GM12878 (cell line): ENCODE measurements at regions not wholly inside any gene's neighbourhood (a gene's known extent, or its start where the extent isn't known, plus 50 kb on each side); places are given as distances from the start of the nearest gene placed in this dataset.

ENCODE experiments used
- ATAC-seq: fragments of 200-7000 bp; cut with Tn5 transposase; 3 replicates; pipeline ENCODE4 v1.9.1; 2020; ENCODE audit warnings: mild to moderate bottlenecking, moderate library complexity
- BruUV-seq: library from RNA; stranded (reverse); fragments of 400-500 nt; replicated peaks from 2 replicates; lab custom pipeline; 2021; lab: Mats Ljungman, UMichigan
- CTCF ChIA-PET: fragments of 300-600 bp; sonication (Branson Sonifier 250); formaldehyde crosslinking; extraction: SDS; loops from one replicate; lab custom pipeline; 2021; ENCODE audit warnings: inconsistent platforms; lab: Yijun Ruan, JAX
- POLR2A ChIA-PET: fragments of 350-600 bp; formaldehyde crosslinking; extraction: SDS; loops from one replicate; lab custom pipeline; 2021; ENCODE audit warnings: inconsistent platforms; lab: Charles Lee
- RAD21 ChIA-PET: fragments of 300-600 bp; sonication (Branson Sonifier 250); formaldehyde crosslinking; loops from one replicate; lab custom pipeline; 2023; ENCODE audit warnings: antibody characterized with exemption; ENCODE audit not compliant: unreplicated experiment; lab: Charles Lee
- SMC1A ChIA-PET: fragments of 300-600 bp; sonication (Branson Sonifier 250); formaldehyde crosslinking; loops from one replicate; lab custom pipeline; 2023; ENCODE audit not compliant: unreplicated experiment, uncharacterized antibody; lab: Charles Lee
- DNase-seq: peaks from one replicate; pipeline ENCODE4 v3.0.0-alpha.2; 2011; ENCODE audit warnings: low read depth, low spot score
- FAIRE-seq: peaks from 3 replicates; lab custom pipeline; 2011; peaks lifted over from hg19 to GRCh38; lab: Jason Lieb, UNC
- H2AFZ ChIP-seq: 2 replicates; pipeline ENCODE4 v1.6.0; 2011; ENCODE audit warnings: low read depth, low read length, control low read depth; ENCODE audit not compliant: control insufficient read depth
- H3K27ac ChIP-seq: 2 replicates; pipeline ENCODE4 v1.5.1; 2011; ENCODE audit warnings: control low read depth; ENCODE audit not compliant: control insufficient read depth, insufficient read depth
- H3K27me3 ChIP-seq, 2 experiments: replicated peaks in 1 of 2; 2 replicates each; pipeline versions ENCODE4 v1.6.0 to v1.6.1; 2011; ENCODE audit warnings: low read length in 1 of 2; ENCODE audit not compliant: control insufficient read depth in 2 of 2, insufficient read depth in 2 of 2
- H3K36me3 ChIP-seq, 2 experiments: 2 replicates each; pipeline ENCODE4 v1.5.1; 2011; ENCODE audit warnings: low read length in 1 of 2; ENCODE audit not compliant: control insufficient read depth in 2 of 2, insufficient read depth in 2 of 2
- H3K4me1 ChIP-seq: 2 replicates; pipeline ENCODE4 v1.6.1; 2011; ENCODE audit warnings: mild to moderate bottlenecking, low read length, moderate library complexity, mixed read lengths; ENCODE audit not compliant: control insufficient read depth, insufficient read depth
- H3K4me2 ChIP-seq: 2 replicates; pipeline ENCODE4 v1.6.0; 2011; ENCODE audit warnings: control low read depth; ENCODE audit not compliant: control insufficient read depth, insufficient read depth
- H3K4me3 ChIP-seq: fragments of 200-600 bp; sonication (generic); 2 replicates; pipeline ENCODE4 v1.5.1; 2016
- H3K79me2 ChIP-seq: 2 replicates; pipeline ENCODE4 v1.6.0; 2011; ENCODE audit warnings: low read length; ENCODE audit not compliant: control insufficient read depth, insufficient read depth
- H3K9ac ChIP-seq: 2 replicates; pipeline ENCODE4 v1.8.0; 2011; ENCODE audit warnings: low read length, control low read depth, mixed read lengths; ENCODE audit not compliant: control insufficient read depth, insufficient read depth
- H3K9me3 ChIP-seq: replicated peaks from 3 replicates; pipeline ENCODE4 v1.5.1; 2011; ENCODE audit warnings: mild to moderate bottlenecking, low read length; ENCODE audit not compliant: control insufficient read depth, insufficient read depth
- H4K20me1 ChIP-seq: 2 replicates; pipeline ENCODE4 v1.6.0; 2011; ENCODE audit not compliant: control insufficient read depth, insufficient read depth
- ASH2L ChIP-seq: fragments of 300-600, 200-600 bp; sonication (generic); IDR thresholded peaks from 2 replicates; pipeline ENCODE4 v1.6.1; 2017; ENCODE audit warnings: low read depth, mild to moderate bottlenecking, borderline replicate concordance
- ATF7 ChIP-seq: fragments of 450-650 bp; IDR thresholded peaks from 2 replicates; pipeline ENCODE4 v1.6.1; 2016; ENCODE audit warnings: low read depth, mild to moderate bottlenecking
- BCLAF1 ChIP-seq: fragments of 450-650 bp; IDR thresholded peaks from 2 replicates; pipeline ENCODE4 v1.6.1; 2017; ENCODE audit warnings: antibody characterized with exemption, mild to moderate bottlenecking, moderate library complexity
- CHD1 ChIP-seq: IDR thresholded peaks from 2 replicates; pipeline ENCODE4 v1.6.1; 2012; ENCODE audit warnings: low read depth, low read length, improper control_type of control experiment
- E2F8 ChIP-seq: fragments of 450-650 bp; IDR thresholded peaks from 2 replicates; pipeline ENCODE4 v1.6.1; 2018; ENCODE audit warnings: mild to moderate bottlenecking, low read depth, moderate library complexity; ENCODE audit not compliant: partially characterized antibody
- IKZF1 ChIP-seq: fragments of 450-650 bp; conservative IDR thresholded peaks from 2 replicates; pipeline ENCODE4 v1.6.1; 2017; ENCODE audit warnings: antibody characterized with exemption, mild to moderate bottlenecking
- MEF2A ChIP-seq: IDR thresholded peaks from 2 replicates; pipeline ENCODE4 v1.6.1; 2011; ENCODE audit warnings: low read depth, mild to moderate bottlenecking, low read length, moderate library complexity; ENCODE audit not compliant: insufficient read depth
- STAT3 ChIP-seq: IDR thresholded peaks from 2 replicates; pipeline ENCODE4 v1.6.1; 2011; ENCODE audit warnings: low read depth, low read length, improper control_type of control experiment
- ZSCAN29 ChIP-seq: fragments of 450-650 bp; IDR thresholded peaks from 2 replicates; pipeline ENCODE4 v1.6.1; 2017; ENCODE audit warnings: mild to moderate bottlenecking, moderate library complexity
- WGBS: methylation state at CpG from one replicate; pipeline ENCODE4 v1.1.6; 2016; ENCODE audit warnings: low lambda C conversion rate; ENCODE audit not compliant: insufficient replicate concordance, insufficient coverage; ENCODE audit errors: missing lambda C conversion rate; 5-methylcytosine and 5-hydroxymethylcytosine counted together
- in situ Hi-C: fragments of 300-500 bp; cut with MboI; formaldehyde crosslinking; loops from 9 replicates; pipeline ENCODE4 v1.14.3; 2018; ENCODE audit warnings: mixed read lengths
- intact Hi-C: fragments of 100-400 bp; cut with micrococcal nuclease; formaldehyde crosslinking; loops from one replicate; pipeline ENCODE4 v1.14.2; 2022; ENCODE audit not compliant: unreplicated experiment

- ATAC-seq (no peak), FAIRE-seq (no peak), DNase-seq (no peak)
- BruUV-seq, result no TSS peak
- no peak overlapping the region for H3K4me3 ChIP-seq
- no peak overlapping the region for H3K9ac ChIP-seq
- no peak overlapping the region for H2AFZ ChIP-seq
- no peaks in the 10 kb centered on the region for H3K36me3 ChIP-seq
- no peak overlapping the region for H3K4me2 ChIP-seq
- H3K4me1 ChIP-seq, result no peaks in the 10 kb centered on the region
- H3K9me3 ChIP-seq, result no peaks in the 10 kb centered on the region
- CTCF ChIA-PET, result no interaction called here
- in situ Hi-C loops, result no loop called here
- POLR2A ChIA-PET, result no interaction called here
- no peaks in the 10 kb centered on the region for H3K27me3 ChIP-seq
- intact Hi-C loops, result no loop called here
- no peak overlapping the region for H3K27ac ChIP-seq
- TF ChIP-seq IKZF1 (no peak), ATF7 (no peak), ZSCAN29 (no peak), E2F8 (no peak), STAT3 (no peak), ASH2L (no peak), BCLAF1 (no peak), MEF2A (no peak), CHD1 (no peak)
- H4K20me1 ChIP-seq, result no peaks in the 10 kb centered on the region
- no peaks in the 10 kb centered on the region for H3K79me2 ChIP-seq
- WGBS, result 0% methylated on average over 1 of the region's 1 CpG
- SMC1A ChIA-PET, result interaction anchor here (0.7 to 1.5 kb wide), 3 partner anchors 14 to 980 kb away, joined by 3 to 4 read pairs (median 4); no protein-coding TSS in a partner anchor
- RAD21 ChIA-PET, result no interaction called here
Measured at GRCh38 chr4:128502818-128503527, 215.4 kb upstream of the PGRMC2 start.
